Stimulated activated CD8-positive, alpha-beta memory T cell treated with anti-CD3 and anti-CD28 coated beads, Interleukin-4, amount 100 ng/mL, for 48 hours (primary cell): ENCODE measurements at regions not wholly inside any gene's neighbourhood (a gene's known extent, or its start where the extent isn't known, plus 50 kb on each side); places are given as distances from the start of the nearest gene placed in this dataset.

Experiments used
- DNase-seq: peaks from one replicate; pipeline ENCODE4 v3.0.0-alpha.2; 2020

- no peak for DNase-seq
Observed at GRCh38 chr2:58866040-58866439, 624.9 kb upstream of the FANCL start.

- no peak for DNase-seq
Observed at GRCh38 chr2:58865436-58865835, 624.3 kb upstream of the FANCL start.

DNA sequence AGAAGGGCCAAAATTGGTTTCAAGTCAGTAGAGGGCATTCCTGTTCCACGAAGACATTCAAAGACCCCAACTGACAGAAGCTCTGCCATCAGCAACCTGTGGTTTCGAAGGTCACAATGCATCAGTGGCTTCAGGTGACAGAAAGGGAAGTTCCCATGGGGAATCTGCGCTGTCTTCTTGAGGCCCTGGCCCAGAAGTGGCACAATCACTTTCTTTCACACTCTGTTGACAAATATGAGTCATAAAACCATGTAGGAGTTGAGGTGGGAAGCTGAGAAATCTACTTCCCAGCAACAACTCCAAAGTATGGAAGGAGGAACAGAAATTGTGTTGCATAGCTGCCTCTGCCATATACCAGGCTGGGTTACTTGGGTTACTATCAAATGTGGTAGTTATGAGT, 621.1 kb upstream of the FANCL start:
- no peak for DNase-seq

- no peak for DNase-seq
Observed at GRCh38 chr2:58860586-58860985, 619.5 kb upstream of the FANCL start.

GRCh38 chr2:58856100-58856499, 615.0 kb upstream of the FANCL start:
- no peak for DNase-seq

- DNase-seq, result no peak
Observed at GRCh38 chr2:58853420-58853819, 612.3 kb upstream of the FANCL start.

DNA sequence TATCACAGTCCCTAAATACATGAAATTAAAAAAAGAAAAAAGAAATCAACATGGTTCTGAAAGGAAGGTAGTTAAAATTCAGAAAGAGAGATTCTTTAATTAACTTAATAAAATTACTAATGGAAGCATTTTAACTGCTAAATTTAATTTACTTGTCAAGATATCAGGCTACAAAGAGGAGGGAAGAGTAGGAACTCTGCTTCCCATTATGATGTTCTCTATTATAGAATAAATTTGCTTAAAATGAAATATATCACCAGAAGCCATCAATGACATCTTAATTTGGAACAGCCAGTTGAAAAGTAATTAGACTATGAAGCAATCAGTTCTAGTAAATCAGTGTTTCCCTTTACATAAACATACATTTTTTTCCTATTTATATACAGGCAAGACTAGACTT, 611.8 kb upstream of the FANCL start:
- no peak for DNase-seq

GRCh38 chr2:58852243-58852642, 611.1 kb upstream of the FANCL start:
- no peak for DNase-seq

GRCh38 chr2:58851598-58851997, 610.5 kb upstream of the FANCL start:
- no peak for DNase-seq

DNA sequence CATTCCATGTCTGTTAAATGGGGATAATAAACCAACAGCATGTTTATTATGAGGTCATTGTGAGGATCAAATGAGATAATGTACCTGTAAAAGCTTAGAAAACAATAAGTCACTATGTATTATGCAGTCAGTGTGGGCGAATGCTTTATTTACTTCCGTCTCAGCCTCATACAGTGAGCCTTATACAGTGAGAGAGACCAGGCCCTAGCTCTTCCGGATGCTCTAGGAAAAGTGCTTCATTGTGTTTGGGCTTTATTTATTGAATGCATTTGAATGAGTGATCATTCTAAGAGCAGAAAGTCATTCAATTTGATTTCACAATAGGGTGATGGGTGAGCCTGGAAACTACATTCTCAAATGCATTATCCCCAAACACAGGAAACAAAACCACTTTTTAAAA, 603.9 kb upstream of the FANCL start:
- DNase-seq, result no peak

DNA sequence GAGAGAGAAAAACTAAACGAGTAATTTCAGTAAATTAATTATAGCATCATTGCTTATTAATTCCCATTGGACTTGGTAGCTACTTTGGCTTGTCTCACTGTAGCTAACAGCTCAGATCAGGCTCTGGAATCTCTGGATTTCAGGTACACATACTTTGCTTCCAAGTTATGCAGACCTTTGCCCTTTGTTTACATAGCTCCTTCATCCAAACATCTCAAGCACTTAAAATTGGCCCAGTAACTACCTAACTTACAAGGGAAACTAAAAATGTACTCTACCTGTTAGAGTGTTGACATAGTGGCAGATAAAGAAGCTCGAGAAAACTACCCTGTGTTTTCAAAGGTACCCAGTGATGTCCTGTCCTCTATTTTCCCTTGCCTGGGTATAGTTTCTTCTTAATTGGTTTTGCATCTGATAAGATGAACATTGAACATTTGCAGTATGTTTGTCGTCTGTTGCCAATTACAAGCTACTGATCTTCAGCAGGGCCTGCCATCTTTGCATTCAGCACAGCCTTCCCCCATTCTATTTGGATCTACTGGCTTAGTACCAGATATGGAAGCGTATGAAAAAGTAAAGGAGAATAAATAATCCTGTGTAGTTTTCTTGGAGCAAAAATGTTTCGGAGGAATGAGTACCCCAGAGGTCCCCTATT, 601.5 kb upstream of the FANCL start:
- DNase-seq, result no peak

GRCh38 chr2:58834404-58834803, 593.3 kb upstream of the FANCL start:
- DNase-seq, result peak; percentile 25

GRCh38 chr2:58826795-58827194, 585.7 kb upstream of the FANCL start:
- DNase-seq, result no peak

DNA sequence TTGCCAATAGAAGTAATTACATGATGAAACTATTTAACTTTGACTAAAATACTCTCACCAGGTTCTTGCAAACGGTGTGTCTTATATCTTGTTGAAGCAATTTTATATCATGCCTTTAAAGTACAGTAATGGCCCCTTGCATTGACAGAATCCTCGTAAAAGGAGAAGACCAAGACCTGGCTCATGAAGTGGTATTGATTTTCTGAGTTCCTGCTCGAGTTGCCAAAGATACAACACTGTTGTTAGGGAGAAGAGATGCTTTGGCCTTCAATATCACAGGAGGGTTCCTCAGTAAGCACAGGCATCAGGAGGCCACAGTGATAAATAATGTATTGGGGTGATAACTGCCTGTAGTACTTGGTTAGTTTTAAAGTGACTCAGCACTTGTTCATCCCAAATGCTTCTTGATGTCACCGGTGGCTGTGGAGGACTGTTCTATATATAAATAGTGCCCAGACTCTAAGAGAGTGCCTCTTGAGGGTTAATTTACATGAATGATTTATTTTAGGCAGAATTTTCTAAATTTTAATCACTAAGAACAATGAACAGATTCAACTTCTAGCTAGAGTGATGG, 571.7 kb upstream of the FANCL start:
- no peak for DNase-seq

DNA sequence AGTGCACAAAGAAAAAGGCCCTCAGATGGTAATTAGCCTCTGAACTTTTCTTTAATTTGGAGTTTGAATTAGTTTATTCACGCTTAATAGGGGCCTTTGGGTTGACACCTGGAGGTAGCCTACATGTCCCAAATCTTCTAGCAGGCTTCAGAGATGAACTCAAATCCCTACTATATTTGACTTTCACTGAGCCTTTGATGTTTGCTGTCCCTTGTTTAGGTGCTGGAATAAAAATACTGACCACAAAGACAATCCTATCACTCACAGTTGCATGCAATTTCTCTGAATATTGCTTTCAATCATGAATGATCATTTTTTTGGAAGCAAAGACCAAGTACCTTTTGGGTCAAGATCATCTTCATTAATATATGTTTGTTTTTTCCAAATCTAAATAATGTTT, 564.0 kb upstream of the FANCL start:
- DNase-seq, result no peak

DNA sequence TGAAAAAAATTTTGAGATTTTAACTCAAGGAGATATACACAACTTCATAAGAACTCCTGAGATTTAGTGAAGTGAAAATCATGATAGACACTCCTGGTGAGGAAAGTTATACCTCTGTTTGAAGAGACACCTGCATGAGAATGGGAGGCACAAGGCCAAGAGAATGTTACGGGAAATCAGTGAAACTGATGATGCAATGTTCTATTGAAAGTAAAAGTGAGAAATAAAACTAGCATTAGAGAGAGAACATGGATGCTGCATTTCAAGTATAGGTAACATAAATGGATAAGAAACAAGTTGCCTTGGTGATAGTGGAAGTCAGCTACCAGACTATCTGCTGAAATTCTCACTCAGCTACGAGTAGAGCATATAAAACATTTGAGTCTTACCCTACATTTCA, 562.1 kb upstream of the FANCL start:
- no peak for DNase-seq

DNA sequence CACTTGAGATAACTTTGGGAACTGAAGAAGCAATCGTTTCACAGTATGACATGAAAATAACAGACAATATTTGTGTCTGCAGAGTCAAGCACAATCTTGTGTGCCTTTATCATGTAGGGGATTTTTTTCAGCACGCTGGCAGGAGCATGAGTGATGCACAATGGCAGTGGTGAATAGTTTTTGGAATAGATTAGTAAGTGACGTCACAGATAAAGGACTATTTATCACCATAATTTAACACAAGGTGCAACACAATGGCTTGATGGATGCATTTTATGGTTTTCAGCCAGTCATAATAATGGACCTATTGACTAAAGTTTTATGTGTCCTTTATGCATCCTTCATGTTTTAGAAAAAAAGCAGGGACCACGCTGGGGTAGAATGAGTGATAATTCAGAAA, 559.8 kb upstream of the FANCL start:
- no peak for DNase-seq

DNA sequence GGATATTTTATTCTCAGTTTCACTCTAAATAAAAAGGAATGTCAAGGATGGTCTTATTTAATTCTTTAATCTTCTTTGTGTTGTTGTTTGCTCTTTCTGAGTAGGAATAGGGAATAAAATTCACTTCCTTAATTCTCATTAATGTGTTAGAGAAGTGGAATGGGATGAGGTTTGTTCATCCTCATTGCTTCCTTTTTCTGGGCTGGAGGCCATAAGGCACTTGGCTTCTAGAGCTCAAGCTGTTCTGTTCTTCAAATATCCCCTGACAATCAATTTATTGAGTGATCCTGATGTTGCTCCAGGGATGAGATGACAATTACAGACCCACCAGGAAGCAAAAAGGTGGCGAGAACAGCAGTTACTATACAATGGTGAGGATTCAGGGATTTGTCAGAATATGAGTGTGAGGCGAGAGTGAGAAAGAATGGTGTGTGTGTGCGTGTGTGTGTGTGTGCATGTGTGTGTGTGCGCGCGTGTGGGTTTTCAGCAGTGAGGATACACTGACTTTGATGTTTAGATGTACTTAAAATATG, 557.6 kb upstream of the FANCL start:
- DNase-seq, result no peak

DNA sequence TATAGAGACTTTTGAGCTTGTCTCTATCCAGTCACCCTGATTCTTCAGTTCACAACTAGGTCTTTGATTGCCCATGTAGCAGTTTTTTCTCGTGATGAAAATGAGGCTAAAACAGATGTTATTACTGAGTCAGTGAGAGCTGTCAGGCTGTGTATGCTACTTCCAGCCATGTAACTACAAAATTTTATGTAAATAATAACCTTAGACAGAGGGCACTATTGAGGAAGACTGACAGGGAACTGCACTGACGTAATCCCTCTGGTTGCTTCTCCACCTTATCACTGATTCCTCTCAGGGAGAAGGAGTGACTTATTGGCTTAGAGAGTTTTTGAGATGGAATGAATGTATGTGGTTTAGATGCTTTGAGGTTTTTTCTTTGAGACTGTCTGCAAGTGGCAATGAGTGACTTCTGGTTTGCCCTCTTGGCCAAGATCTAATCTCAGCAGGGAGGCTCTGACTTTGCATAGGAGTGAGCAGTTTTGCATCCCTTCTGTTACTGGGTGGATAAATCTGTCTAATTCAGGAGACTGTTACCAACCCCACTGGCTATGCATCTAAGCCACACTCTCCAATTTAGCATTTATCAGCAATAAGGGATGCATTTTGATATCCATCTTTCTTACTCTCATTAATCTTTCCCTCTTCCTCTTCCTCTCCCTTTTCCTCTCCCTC, 555.2 kb upstream of the FANCL start:
- DNase-seq, result no peak

DNA sequence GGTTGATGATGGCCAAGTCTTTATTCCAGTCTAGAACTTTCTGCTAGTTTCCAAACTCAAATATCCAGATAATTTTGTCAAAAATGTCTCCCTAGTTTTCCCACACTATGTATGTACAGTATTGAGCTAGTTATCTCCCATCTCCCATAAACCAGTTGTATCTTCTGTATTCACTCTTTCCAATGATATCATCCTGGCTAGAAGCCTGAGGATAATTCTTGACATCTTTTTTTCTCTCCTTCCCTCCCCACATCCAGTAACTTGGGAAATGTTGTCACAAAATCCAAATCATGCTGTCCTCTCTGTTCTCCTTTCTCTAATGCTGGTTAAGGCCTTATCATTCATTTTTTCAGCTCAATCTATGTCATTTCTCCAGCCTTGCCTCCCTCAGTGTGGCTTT, 553.8 kb upstream of the FANCL start:
- DNase-seq, result no peak

DNA sequence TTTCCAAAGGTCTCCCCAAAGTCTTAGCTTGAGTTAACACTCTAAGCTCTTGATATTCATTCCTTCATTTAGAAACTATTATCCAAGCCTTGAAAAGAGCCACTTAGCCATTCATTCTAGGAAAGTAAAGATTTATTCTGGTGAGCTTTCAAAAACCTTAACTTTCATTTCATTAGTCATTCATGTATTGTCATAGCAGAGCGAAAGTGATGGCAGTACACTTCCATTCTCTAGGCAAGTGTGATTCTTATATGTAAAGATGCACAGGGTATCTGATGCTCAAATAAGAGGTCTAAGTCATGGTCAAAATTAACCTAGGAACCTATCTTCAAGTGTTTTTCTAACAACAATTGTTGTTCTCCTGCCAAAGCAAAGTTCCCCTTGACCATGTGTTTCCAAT, 553.0 kb upstream of the FANCL start:
- DNase-seq, result no peak

- DNase-seq, result no peak
Observed at GRCh38 chr2:58788402-58788801, 547.3 kb upstream of the FANCL start.

DNA sequence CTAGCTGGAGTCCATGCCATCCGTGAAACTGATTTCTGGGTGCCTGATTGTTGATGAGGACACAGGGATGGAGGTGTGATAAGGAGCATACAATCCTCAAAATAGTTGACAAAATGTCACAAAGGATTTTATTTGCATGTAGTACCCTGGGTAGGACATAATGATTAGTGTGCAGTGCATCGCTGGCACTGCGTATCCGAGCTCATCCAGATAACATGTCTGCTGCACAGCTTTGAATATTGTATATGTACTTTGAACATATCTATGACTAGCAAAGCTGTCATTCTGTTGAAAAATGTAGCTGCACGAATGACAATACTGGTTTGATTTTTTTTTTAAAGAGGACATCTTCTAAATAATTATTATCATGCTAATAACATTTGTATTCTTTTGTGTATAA, 529.7 kb upstream of the FANCL start:
- no peak for DNase-seq

DNA sequence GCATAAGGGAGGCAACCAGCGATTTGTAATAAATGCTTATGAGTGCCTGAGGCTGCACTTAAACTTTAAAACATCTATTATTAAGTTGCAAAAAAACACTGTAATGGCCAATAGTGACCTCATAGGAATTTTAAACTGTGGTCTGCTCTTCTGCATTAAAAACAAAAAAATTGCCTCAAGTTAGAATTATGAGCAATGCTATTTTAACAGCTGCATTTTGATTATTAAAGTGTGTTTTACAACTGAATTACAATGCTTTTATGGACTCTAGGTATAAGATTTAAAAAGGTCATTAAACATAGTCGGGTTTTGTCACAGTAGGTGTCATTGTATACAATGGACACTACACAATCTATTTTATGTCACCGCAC, 528.7 kb upstream of the FANCL start:
- DNase-seq, result no peak
